Epithelial cell of proximal tubule (primary cell): ENCODE measurements at regions not wholly inside any gene's neighbourhood (a gene's known extent, or its start where the extent isn't known, plus 50 kb on each side); places are given as distances from the start of the nearest gene placed in this dataset.

Experiments used
- DNase-seq: peaks from one replicate; pipeline ENCODE4 v3.0.0-alpha.2; 2011; ENCODE audit warnings: low read depth
- H3K4me3 ChIP-seq: 2 replicates; pipeline ENCODE4 v1.5.1; 2011; ENCODE audit warnings: low read depth, mild to moderate bottlenecking, low read length
- TF ChIP-seq, protein P1 (sequence below): conservative IDR thresholded peaks from 2 replicates; pipeline ENCODE4 v1.5.1; 2012; ENCODE audit warnings: low read depth, mild to moderate bottlenecking, low read length

- TF ChIP-seq, protein P1, sequence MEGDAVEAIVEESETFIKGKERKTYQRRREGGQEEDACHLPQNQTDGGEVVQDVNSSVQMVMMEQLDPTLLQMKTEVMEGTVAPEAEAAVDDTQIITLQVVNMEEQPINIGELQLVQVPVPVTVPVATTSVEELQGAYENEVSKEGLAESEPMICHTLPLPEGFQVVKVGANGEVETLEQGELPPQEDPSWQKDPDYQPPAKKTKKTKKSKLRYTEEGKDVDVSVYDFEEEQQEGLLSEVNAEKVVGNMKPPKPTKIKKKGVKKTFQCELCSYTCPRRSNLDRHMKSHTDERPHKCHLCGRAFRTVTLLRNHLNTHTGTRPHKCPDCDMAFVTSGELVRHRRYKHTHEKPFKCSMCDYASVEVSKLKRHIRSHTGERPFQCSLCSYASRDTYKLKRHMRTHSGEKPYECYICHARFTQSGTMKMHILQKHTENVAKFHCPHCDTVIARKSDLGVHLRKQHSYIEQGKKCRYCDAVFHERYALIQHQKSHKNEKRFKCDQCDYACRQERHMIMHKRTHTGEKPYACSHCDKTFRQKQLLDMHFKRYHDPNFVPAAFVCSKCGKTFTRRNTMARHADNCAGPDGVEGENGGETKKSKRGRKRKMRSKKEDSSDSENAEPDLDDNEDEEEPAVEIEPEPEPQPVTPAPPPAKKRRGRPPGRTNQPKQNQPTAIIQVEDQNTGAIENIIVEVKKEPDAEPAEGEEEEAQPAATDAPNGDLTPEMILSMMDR: no peak
- no peak overlapping the region for H3K4me3 ChIP-seq
- no peak for DNase-seq
These were observed 63.1 kb upstream of the HIVEP3 start for GRCh38 chr1:41981796-41982195.

DNA sequence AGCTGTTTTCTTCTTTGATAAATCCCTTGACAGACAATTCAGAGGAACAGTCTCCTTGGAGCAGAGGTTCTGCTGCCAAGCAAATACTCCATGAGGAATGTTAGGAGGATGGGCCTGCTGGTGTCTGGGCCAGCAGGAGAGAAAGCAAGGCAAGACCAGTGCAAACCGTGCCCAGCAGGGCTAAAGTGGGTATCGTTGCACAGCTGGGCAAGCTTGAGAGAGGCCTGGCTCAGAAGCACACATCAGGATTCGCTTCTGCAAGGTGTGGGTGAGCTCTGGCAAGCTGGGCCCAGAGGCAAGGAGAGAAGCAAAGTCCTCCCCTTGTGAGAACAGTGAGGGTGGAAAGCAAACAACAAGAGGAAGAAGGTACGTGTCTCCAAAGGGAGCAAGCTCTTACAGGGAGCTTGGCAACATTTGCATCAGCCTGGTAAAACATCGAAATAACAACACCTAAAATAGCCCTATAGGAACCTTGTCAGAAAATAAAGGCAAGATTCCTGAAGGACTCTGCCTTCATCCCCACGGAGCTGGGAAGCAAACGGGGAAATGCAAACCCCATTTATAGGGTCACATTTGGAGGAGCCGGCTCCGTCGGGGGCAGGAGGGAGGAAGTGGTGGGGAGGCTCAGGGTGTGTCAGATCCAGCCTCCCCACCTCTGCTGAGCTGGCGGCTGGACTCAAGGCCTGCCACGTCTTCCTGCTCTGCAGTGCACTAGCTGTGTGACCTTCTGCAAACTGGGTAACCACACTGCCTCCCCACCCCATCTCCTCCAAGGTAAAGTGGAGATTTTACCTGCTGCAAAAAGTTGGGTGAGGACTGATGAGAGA, 62.3 kb upstream of the HIVEP3 start:
- H3K4me3 ChIP-seq: no peak overlapping the region
- no peak for DNase-seq
- TF ChIP-seq, protein P1: no peak

- TF ChIP-seq, protein P1: no peak
- no peak for DNase-seq
- H3K4me3 ChIP-seq: no peak overlapping the region
These were observed 60.3 kb upstream of the HIVEP3 start for GRCh38 chr1:41978986-41979385.

GRCh38 chr1:41977326-41977725, 58.6 kb upstream of the HIVEP3 start:
- TF ChIP-seq, protein P1: no peak
- no peak for DNase-seq
- H3K4me3 ChIP-seq: no peak overlapping the region

GRCh38 chr1:41976671-41977070, 57.9 kb upstream of the HIVEP3 start:
- TF ChIP-seq, protein P1: no peak
- DNase-seq: no peak
- H3K4me3 ChIP-seq: no peak overlapping the region

GRCh38 chr1:41975850-41976569, 57.3 kb upstream of the HIVEP3 start:
- TF ChIP-seq, protein P1: no peak
- H3K4me3 ChIP-seq: no peak overlapping the region
- DNase-seq: no peak
